SJCRH30 (cell line): ENCODE measurements at regions not wholly inside any gene's neighbourhood (a gene's known extent, or its start where the extent isn't known, plus 50 kb on each side); places are given as distances from the start of the nearest gene placed in this dataset.

ENCODE experiments used
- DNase-seq, 2 experiments: peaks; one replicate each; pipeline ENCODE4 v3.0.0-alpha.2; 2015 to 2020
- H3K27ac ChIP-seq: fragments of 250-450 bp; sonication (Bioruptor Pico); 2 replicates; pipeline ENCODE4 v1.5.1; 2020; ENCODE audit warnings: mild to moderate bottlenecking, moderate library complexity
- H3K27me3 ChIP-seq: fragments of 250-450 bp; sonication (Bioruptor Pico); 2 replicates; pipeline ENCODE4 v1.5.1; 2020; ENCODE audit warnings: mild to moderate bottlenecking, moderate library complexity
- H3K36me3 ChIP-seq: fragments of 250-450 bp; sonication (Bioruptor Pico); 2 replicates; pipeline ENCODE4 v1.5.1; 2020; ENCODE audit warnings: mild to moderate bottlenecking, moderate library complexity
- H3K4me1 ChIP-seq: fragments of 250-450 bp; sonication (Bioruptor Pico); 2 replicates; pipeline ENCODE4 v1.5.1; 2020; ENCODE audit warnings: mild to moderate bottlenecking, moderate library complexity
- H3K4me3 ChIP-seq: fragments of 250-450 bp; sonication (Bioruptor Pico); 2 replicates; pipeline ENCODE4 v1.5.1; 2020; ENCODE audit warnings: mild to moderate bottlenecking, moderate library complexity
- H3K9me3 ChIP-seq: fragments of 250-450 bp; sonication (Bioruptor Pico); replicated peaks from 2 replicates; pipeline ENCODE4 v1.5.1; 2020; ENCODE audit warnings: mild to moderate bottlenecking, moderate library complexity

DNA sequence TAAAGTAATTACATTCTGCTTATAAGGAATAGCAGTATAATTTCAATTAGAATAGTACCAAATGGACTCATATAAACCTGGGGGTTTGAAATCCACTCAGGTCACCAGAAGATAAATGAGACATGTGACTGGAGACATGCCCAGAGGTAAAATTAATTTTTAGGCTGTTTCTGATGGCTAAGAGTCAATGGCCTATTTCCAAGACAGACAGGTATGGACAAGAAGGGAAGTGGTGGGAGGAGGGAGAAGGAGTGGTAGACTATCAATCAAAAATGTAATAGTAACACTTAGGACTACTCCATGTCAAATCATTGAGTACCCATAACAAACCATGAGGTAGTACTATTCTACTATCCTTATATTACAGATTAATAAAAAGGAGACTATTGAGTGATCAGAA lies 544.0 kb downstream of the GALC start:
- H3K9me3 ChIP-seq: no peaks in the 10 kb centered on the region
- H3K27ac ChIP-seq: no peak overlapping the region
- no peaks in the 10 kb centered on the region for H3K36me3 ChIP-seq
- DNase-seq: no peak
- no peaks in the 10 kb centered on the region for H3K27me3 ChIP-seq
- H3K4me3 ChIP-seq: no peak overlapping the region
- no peaks in the 10 kb centered on the region for H3K4me1 ChIP-seq

DNA sequence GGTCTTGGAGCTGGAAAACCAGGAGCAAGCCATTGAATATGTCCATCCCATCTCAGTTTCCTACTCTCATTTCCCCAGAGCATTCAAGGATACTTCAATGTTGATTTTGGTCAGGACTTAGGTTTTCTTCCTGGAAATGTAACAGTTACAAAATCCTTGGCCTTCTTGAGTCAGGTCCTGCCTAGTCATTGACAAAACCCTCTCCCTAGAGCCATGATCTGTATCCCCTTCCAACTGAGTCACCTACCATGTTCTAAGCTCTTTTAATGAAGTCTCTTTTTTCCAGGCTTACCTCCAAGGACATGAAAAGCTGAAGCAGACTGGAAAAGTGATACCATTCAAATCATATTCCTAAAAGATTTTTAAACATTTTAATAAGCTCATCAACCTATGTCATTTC lies 549.2 kb downstream of the GALC start:
- no peaks in the 10 kb centered on the region for H3K4me1 ChIP-seq
- no peaks in the 10 kb centered on the region for H3K9me3 ChIP-seq
- no peak overlapping the region for H3K4me3 ChIP-seq
- no peak for DNase-seq
- no peaks in the 10 kb centered on the region for H3K36me3 ChIP-seq
- H3K27me3 ChIP-seq: no peaks in the 10 kb centered on the region
- no peak overlapping the region for H3K27ac ChIP-seq

DNA sequence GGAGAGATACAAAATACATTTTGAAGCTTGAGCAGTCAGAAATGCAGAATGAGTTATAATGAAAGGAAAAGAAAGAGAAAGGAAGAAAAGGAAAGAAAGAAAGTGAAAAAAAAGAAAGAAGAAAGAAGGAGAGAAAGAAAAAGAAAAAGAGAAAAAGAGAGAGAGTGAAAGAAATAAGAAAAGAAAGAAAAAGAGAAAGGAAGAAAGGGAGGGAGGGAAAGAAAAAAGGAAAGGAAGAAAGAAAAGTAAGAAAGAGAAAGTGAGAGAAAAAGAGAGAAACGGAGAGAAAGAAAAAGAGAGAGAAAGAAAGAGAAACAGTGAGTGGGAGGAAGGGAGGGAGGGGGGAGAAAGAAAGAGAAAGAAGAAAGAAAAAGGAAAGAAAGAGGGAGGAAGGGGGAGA lies 549.9 kb downstream of the GALC start:
- Histone ChIP-seq H3K36me3 (no peaks in the 10 kb centered on the region), H3K27me3 (no peaks in the 10 kb centered on the region), H3K4me3 (no peak overlapping the region), H3K27ac (no peak overlapping the region), H3K9me3 (no peaks in the 10 kb centered on the region), H3K4me1 (no peaks in the 10 kb centered on the region)
- DNase-seq: no peak

DNA sequence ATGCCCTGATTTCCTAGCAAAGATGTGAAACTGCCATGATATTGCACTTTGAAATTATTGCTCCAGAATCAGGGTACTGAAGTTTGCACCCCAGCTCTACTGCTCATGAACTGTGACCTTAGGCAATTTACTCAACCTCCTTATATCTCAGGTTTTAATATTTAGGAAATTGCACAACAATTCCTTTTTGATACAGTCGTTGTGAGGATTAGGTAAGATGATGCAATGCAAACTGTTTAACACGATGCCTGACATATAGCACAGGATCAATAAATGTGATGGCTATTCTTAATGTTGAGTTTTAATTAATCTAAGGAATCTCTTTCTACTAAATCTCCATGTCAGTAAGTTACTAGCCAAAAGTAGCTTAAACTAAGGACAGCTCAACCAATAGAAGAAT lies 555.8 kb downstream of the GALC start:
- no peak overlapping the region for H3K4me3 ChIP-seq
- DNase-seq: no peak
- H3K27me3 ChIP-seq: no peaks in the 10 kb centered on the region
- no peaks in the 10 kb centered on the region for H3K4me1 ChIP-seq
- no peaks in the 10 kb centered on the region for H3K9me3 ChIP-seq
- no peaks in the 10 kb centered on the region for H3K36me3 ChIP-seq
- H3K27ac ChIP-seq: no peak overlapping the region

DNA sequence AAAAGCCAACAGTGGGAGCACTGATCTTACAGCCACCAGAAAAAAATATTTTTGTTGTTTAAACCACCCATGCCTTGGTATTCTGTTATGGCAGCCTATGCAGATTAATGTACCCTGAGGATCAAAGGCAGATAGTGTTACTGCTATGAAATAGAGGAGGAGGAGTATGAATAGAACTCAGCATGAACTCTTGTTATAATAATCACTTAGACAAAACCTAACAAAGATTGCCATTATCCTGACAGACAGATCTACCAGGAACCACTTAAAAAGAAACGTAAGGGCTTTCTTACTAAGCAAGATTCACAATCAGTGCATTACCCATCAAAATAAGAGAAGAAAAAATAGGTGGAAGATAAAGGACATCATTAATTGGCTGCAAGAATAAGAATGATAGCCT lies 558.3 kb downstream of the GALC start:
- DNase-seq: no peak
- no peaks in the 10 kb centered on the region for H3K4me1 ChIP-seq
- H3K9me3 ChIP-seq: no peaks in the 10 kb centered on the region
- H3K4me3 ChIP-seq: no peak overlapping the region
- H3K36me3 ChIP-seq: no peaks in the 10 kb centered on the region
- no peak overlapping the region for H3K27ac ChIP-seq
- no peaks in the 10 kb centered on the region for H3K27me3 ChIP-seq

DNA sequence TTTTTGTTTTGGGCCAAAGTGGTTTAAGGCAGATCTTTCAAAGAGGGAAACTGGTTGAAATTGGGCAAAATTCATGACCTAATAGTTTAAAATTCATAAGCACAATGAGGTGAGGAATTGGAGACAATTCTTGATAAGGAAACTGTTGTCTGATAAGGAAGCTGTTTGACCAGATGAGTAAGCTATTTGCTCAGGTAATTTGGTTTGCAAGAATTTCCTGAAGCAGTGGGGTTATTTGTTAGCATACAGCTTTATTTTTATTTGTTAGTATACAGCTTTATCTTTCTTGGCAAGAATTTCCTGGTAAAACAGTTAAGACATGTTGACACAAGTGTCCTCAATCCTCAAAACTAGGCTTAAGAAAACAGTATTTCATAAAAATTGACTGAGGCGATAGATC lies 559.0 kb downstream of the GALC start:
- no peak overlapping the region for H3K4me3 ChIP-seq
- no peak overlapping the region for H3K27ac ChIP-seq
- H3K36me3 ChIP-seq: no peaks in the 10 kb centered on the region
- H3K27me3 ChIP-seq: no peaks in the 10 kb centered on the region
- no peaks in the 10 kb centered on the region for H3K4me1 ChIP-seq
- H3K9me3 ChIP-seq: no peaks in the 10 kb centered on the region
- no peak for DNase-seq

DNA sequence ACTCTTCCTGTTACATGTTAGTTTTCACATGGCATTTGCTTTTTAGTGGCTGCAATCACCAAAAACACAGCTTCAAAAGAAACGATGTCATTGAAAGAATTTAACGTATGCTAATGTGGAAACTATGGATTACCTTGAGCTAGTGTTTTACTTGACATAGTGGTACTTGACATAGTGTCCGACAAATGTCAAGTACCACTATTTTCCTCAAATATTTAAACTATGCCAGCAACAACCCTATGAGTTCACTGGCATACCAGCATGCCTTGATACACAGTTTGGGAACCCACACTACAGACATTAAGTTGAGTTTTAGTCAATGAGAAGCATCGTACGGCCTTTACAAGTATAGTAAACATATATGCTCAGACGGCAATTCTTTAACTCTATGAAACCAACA lies 560.3 kb downstream of the GALC start:
- Histone ChIP-seq H3K27me3 (no peaks in the 10 kb centered on the region), H3K27ac (no peak overlapping the region), H3K4me3 (no peak overlapping the region), H3K9me3 (no peaks in the 10 kb centered on the region), H3K36me3 (no peaks in the 10 kb centered on the region), H3K4me1 (no peaks in the 10 kb centered on the region)
- DNase-seq: no peak

DNA sequence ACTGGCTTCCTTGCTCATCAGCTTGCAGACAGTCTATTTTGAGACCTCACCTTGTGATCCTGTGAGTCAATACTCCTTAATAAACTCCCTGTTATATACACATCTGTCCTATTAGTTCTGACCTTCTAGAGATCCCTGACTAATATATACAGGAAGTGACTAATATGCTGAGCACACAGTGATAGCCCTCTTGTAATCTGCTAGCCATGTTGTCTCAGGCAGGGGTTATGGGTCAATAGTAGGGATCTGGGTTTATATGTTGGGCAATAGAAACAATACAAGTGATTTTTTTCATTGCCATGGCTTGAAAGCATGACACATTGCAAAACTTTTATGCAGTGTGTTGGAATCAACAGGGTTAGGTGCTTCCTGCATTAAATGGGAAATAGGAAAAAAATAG lies 562.2 kb downstream of the GALC start:
- Histone ChIP-seq H3K9me3 (no peaks in the 10 kb centered on the region), H3K4me1 (no peaks in the 10 kb centered on the region), H3K4me3 (no peak overlapping the region), H3K27me3 (no peaks in the 10 kb centered on the region), H3K36me3 (no peaks in the 10 kb centered on the region), H3K27ac (no peak overlapping the region)
- DNase-seq: no peak

DNA sequence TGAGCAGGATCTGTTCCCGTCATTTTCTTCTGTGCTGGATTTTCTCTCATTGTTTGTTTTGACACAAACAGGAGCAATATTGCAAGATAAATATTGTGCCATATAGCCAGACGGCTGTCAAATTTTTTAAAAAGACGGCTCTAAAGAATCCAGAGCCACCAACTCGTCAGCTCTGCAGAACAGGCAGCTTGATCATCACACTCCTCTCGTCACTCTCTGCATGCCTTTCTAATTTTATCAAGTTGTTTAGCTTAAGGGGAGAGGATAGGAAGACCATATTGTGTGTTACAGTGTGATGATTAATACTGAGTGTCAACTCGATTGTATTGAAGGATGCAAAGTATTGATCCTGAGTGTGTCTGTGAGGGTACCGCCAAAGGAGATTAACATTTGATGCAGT lies 562.8 kb downstream of the GALC start:
- Histone ChIP-seq H3K4me3 (no peak overlapping the region), H3K9me3 (no peaks in the 10 kb centered on the region), H3K36me3 (no peaks in the 10 kb centered on the region), H3K27me3 (no peaks in the 10 kb centered on the region), H3K4me1 (no peaks in the 10 kb centered on the region), H3K27ac (no peak overlapping the region)
- no peak for DNase-seq

DNA sequence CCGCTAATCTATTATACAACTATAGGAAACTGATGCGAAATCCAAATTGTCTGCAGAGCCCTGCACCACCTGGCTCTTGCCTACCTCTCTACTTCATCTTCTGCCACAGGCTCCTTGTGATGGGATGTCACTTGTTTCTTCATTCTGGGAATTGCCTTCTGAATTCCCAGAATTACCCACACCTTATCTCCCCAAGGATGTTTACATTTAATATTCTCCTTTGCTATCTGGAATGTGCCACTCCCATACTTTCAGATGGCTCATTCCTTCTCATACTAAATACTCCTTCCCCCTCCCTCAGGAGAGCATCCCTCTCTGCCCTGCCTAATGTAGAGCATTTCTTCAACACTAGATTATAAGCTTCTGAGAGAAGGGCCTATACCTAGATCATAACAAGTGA lies 573.1 kb downstream of the GALC start:
- Histone ChIP-seq H3K36me3 (no peaks in the 10 kb centered on the region), H3K4me1 (no peaks in the 10 kb centered on the region), H3K27me3 (no peaks in the 10 kb centered on the region), H3K9me3 (no peaks in the 10 kb centered on the region), H3K4me3 (no peak overlapping the region), H3K27ac (no peak overlapping the region)
- no peak for DNase-seq

DNA sequence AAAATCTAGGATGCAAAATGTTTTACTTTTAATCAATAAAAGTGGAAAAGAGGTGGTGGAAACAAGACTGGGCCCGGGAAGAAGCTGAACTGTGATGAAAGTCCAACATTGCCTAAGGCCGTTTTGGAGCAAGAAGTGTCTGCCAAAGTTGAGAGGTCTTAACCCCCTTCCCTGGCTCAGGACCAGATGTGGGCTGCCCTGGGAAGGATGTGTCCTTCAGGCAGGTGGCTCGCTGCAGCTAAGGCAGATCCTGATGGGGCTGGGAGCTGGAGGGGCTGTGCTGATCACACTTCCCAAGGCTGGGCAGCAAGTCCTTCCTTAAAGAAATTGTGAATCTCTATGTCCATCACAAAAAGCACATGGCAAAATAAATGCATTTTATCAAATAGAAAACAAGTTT lies 581.6 kb downstream of the GALC start:
- Histone ChIP-seq H3K4me3 (no peak overlapping the region), H3K4me1 (no peaks in the 10 kb centered on the region), H3K27me3 (no peaks in the 10 kb centered on the region), H3K27ac (no peak overlapping the region), H3K9me3 (no peaks in the 10 kb centered on the region), H3K36me3 (no peaks in the 10 kb centered on the region)
- DNase-seq: no peak

DNA sequence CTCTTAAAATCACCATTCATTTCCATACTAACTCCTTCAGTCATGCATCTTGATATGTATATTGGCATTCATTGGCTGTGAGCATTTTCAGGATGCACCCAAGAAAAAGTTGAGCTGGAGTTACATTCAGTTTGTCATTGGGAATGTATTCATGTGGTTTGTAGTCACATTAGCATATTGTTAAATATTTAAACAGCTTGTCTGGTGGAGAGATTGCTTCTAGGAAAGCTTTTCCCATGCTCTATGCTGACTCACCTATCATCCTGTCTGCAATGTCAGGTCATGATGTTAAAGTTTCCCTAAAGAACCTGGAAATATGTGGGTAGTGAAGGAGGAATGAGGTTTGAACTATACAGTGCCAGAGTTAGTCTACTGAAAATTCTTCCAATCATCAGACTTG lies 583.6 kb downstream of the GALC start:
- no peak overlapping the region for H3K4me3 ChIP-seq
- DNase-seq: no peak
- no peaks in the 10 kb centered on the region for H3K4me1 ChIP-seq
- H3K27me3 ChIP-seq: no peaks in the 10 kb centered on the region
- H3K36me3 ChIP-seq: no peaks in the 10 kb centered on the region
- H3K27ac ChIP-seq: no peak overlapping the region
- H3K9me3 ChIP-seq: no peaks in the 10 kb centered on the region

DNA sequence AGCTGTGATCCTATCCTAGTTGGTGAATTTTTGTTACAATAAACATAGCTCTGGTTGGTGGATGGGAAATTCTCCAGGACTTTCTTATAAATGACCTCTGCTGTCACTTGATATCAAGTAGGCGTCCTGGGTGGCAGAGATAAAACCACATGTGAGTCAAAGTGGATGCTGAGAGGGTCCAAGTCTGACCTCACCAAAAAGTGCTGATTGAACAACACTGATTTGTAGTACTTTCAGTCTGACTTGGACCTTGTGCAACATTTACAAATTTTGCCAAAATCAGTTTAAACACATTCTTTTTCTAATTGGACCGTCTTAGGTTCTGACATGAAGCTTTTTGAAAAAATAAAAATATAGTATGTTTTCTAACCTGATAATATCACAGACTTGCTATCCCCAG lies 585.6 kb downstream of the GALC start:
- no peak overlapping the region for H3K4me3 ChIP-seq
- H3K27ac ChIP-seq: no peak overlapping the region
- no peaks in the 10 kb centered on the region for H3K36me3 ChIP-seq
- H3K9me3 ChIP-seq: no peaks in the 10 kb centered on the region
- DNase-seq: no peak
- H3K4me1 ChIP-seq: no peaks in the 10 kb centered on the region
- no peaks in the 10 kb centered on the region for H3K27me3 ChIP-seq

DNA sequence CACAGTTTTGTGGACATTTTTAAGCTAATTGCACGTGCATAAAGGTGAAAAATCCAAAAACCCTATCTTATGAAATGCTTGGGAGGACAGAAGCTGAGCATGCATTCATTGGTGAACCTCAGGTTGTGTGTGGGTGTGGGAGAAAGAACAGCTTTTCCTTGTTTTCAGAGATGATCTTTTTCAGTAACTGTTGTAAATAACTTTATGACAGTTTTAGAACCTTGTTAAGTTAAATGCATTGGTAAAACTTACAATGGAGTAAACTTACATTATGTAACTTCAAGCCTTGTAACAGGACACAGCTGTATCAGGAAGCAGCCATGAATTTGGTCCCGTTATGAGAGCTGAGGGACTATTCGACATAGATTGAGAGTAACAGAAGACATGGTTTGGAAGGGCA lies 587.4 kb downstream of the GALC start:
- no peaks in the 10 kb centered on the region for H3K4me1 ChIP-seq
- H3K4me3 ChIP-seq: no peak overlapping the region
- no peak for DNase-seq
- H3K27me3 ChIP-seq: no peaks in the 10 kb centered on the region
- no peak overlapping the region for H3K27ac ChIP-seq
- no peaks in the 10 kb centered on the region for H3K9me3 ChIP-seq
- H3K36me3 ChIP-seq: no peaks in the 10 kb centered on the region

DNA sequence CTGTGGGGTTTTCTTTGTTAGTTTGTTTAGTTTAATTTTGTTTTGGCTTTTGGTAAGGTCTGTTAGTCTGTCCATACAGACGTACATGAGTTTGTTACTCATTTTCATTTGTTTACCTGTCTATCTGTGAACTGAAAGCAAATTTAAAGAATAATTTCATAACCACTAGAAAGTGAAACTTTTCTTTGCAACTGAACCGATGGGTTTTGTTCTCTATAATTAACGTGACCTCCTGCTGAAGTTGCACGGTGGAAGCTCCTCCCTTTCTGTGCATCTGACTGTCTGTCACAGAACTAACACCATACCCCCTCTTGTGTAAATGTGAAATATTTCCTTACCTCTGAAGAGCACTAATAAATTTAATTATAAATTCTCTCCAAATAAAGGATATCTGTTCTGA lies 595.5 kb downstream of the GALC start:
- no peaks in the 10 kb centered on the region; the same call in 1 of the 2 replicates for H3K27me3 ChIP-seq
- no peaks in the 10 kb centered on the region for H3K9me3 ChIP-seq
- no peak overlapping the region for H3K4me3 ChIP-seq
- no peaks in the 10 kb centered on the region for H3K36me3 ChIP-seq
- no peaks in the 10 kb centered on the region for H3K4me1 ChIP-seq
- no peak overlapping the region for H3K27ac ChIP-seq
- no peak for DNase-seq

DNA sequence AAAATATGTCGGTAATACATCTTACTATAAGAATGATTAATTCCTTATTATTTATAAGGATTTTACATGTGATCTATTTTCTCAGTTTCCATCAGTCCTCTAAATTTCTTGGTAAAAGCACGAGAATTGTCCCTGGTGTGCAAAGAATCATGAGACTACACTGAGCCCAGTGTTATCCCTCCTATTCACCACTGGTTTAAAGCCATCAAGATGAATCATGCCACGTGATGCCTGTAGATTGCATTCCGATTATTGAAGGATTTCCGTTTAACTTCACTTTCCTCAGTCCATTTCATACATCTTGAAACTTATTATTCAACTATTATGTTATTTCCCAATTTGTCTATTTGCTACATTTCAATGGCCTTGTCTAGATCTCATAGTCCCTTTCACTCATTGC lies 601.9 kb downstream of the GALC start:
- Histone ChIP-seq H3K36me3 (no peaks in the 10 kb centered on the region), H3K27ac (no peak overlapping the region), H3K4me1 (no peaks in the 10 kb centered on the region), H3K9me3 (no peaks in the 10 kb centered on the region), H3K27me3 (no peaks in the 10 kb centered on the region), H3K4me3 (no peak overlapping the region)
- no peak for DNase-seq

DNA sequence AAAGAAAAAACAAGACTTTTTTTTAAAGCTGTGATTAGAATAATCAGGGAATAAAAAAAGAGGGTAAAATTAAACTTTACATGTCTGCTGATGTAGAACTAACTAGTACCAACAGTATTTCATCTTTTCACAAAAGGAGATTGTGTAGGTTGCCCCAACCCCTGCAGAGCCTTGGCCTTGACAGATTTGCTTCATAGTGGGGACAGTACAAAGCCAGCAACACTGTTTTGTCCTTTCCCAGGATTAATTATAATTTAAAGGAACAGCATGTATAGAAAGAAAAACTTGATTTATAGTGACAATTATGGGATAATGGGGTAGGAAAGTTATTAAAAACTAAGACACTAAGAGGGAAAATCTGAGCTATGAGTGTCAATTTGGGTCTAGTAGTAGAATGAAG lies 604.0 kb downstream of the GALC start:
- Histone ChIP-seq H3K36me3 (no peaks in the 10 kb centered on the region), H3K4me3 (no peak overlapping the region), H3K27ac (no peak overlapping the region), H3K4me1 (no peaks in the 10 kb centered on the region), H3K27me3 (no peaks in the 10 kb centered on the region), H3K9me3 (no peaks in the 10 kb centered on the region)
- DNase-seq: no peak
